ENCODE measurements at regions not wholly inside any gene's neighbourhood (a gene's known extent, or its start where the extent isn't known, plus 50 kb on each side); places are given as distances from the start of the nearest gene placed in this dataset.
"Not testable (repeated sequence)": the region's sequence is repeated elsewhere in the genome, so short reads cannot be mapped to it uniquely, and the experiment has no call there.

- Mint-ChIP-seq H3K36me3 (ENCODE audit: low read depth) (no peaks in the 10 kb centered on the region), H3K4me3 (no peak overlapping the region), H3K27ac (no peak overlapping the region), H3K4me1 (ENCODE audit: low read depth) (no peaks in the 10 kb centered on the region), H3K27me3 (ENCODE audit: insufficient read depth) (no peaks in the 10 kb centered on the region), H3K9me3 (no peaks in the 10 kb centered on the region)
- intact Hi-C loops (cut with micrococcal nuclease) = no loop called here
- DNase-seq (ENCODE audit: low spot score) = no peak
Measured at GRCh38 chr7:46100521-46100920, 179.4 kb upstream of the IGFBP3 start.

- Mint-ChIP-seq H3K4me3 (no peak overlapping the region), H3K27me3 (ENCODE audit: insufficient read depth) (no peaks in the 10 kb centered on the region), H3K27ac (no peak overlapping the region), H3K9me3 (no peaks in the 10 kb centered on the region), H3K4me1 (ENCODE audit: low read depth) (no peaks in the 10 kb centered on the region), H3K36me3 (ENCODE audit: low read depth) (no peaks in the 10 kb centered on the region)
- no peak for DNase-seq (ENCODE audit: low spot score)
- intact Hi-C loops (cut with micrococcal nuclease) = no loop called here
Measured at GRCh38 chr7:46099076-46099475, 178.0 kb upstream of the IGFBP3 start.

- H3K27ac Mint-ChIP-seq = no peak overlapping the region
- H3K27me3 Mint-ChIP-seq (ENCODE audit: insufficient read depth) = no peaks in the 10 kb centered on the region
- intact Hi-C loops (cut with micrococcal nuclease) = no loop called here
- H3K4me1 Mint-ChIP-seq (ENCODE audit: low read depth) = no peaks in the 10 kb centered on the region
- peaks cover 8% of the 10 kb centered on the region for H3K9me3 Mint-ChIP-seq
- no peak for DNase-seq (ENCODE audit: low spot score)
- H3K36me3 Mint-ChIP-seq (ENCODE audit: low read depth) = no peaks in the 10 kb centered on the region
- no peak overlapping the region for H3K4me3 Mint-ChIP-seq
Measured at GRCh38 chr7:46091071-46091470, 170.0 kb upstream of the IGFBP3 start.

- H3K27me3 Mint-ChIP-seq (ENCODE audit: insufficient read depth) = no peaks in the 10 kb centered on the region
- no peak for DNase-seq (ENCODE audit: low spot score)
- no peaks in the 10 kb centered on the region for H3K36me3 Mint-ChIP-seq (ENCODE audit: low read depth)
- peaks cover 8% of the 10 kb centered on the region for H3K9me3 Mint-ChIP-seq
- intact Hi-C loops (cut with micrococcal nuclease) = no loop called here
- H3K4me1 Mint-ChIP-seq (ENCODE audit: low read depth) = no peaks in the 10 kb centered on the region
- H3K27ac Mint-ChIP-seq = no peak overlapping the region
- H3K4me3 Mint-ChIP-seq = no peak overlapping the region
Measured at GRCh38 chr7:46089281-46089680, 168.2 kb upstream of the IGFBP3 start.

GRCh38 chr7:46088486-46088885 is 167.4 kb upstream of the IGFBP3 start:
- H3K4me3 Mint-ChIP-seq; H3K9me3 Mint-ChIP-seq; H3K27me3 Mint-ChIP-seq (ENCODE audit: insufficient read depth); DNase-seq (ENCODE audit: low spot score); H3K36me3 Mint-ChIP-seq (ENCODE audit: low read depth); H3K4me1 Mint-ChIP-seq (ENCODE audit: low read depth); H3K27ac Mint-ChIP-seq; intact Hi-C loops (cut with micrococcal nuclease): not testable (repeated sequence)

- Mint-ChIP-seq H3K27ac (no peak overlapping the region), H3K27me3 (ENCODE audit: insufficient read depth) (no peaks in the 10 kb centered on the region), H3K36me3 (ENCODE audit: low read depth) (no peaks in the 10 kb centered on the region), H3K9me3 (no peaks in the 10 kb centered on the region), H3K4me1 (ENCODE audit: low read depth) (no peaks in the 10 kb centered on the region), H3K4me3 (no peak overlapping the region)
- intact Hi-C loops (cut with micrococcal nuclease) = no loop called here
- no peak for DNase-seq (ENCODE audit: low spot score)
Measured at GRCh38 chr7:46080595-46081159, 159.6 kb upstream of the IGFBP3 start.

GRCh38 chr7:46079421-46079820 is 158.3 kb upstream of the IGFBP3 start:
- Mint-ChIP-seq H3K36me3 (ENCODE audit: low read depth) (no peaks in the 10 kb centered on the region), H3K4me1 (ENCODE audit: low read depth) (no peaks in the 10 kb centered on the region), H3K9me3 (no peaks in the 10 kb centered on the region), H3K27ac (no peak overlapping the region), H3K27me3 (ENCODE audit: insufficient read depth) (no peaks in the 10 kb centered on the region), H3K4me3 (no peak overlapping the region)
- no peak for DNase-seq (ENCODE audit: low spot score)
- intact Hi-C loops (cut with micrococcal nuclease) = no loop called here

- H3K9me3 Mint-ChIP-seq = no peaks in the 10 kb centered on the region
- no peak overlapping the region for H3K4me3 Mint-ChIP-seq
Measured at GRCh38 chr7:46076527-46076926, 155.5 kb upstream of the IGFBP3 start.

GRCh38 chr7:46072722-46073121 is 151.7 kb upstream of the IGFBP3 start:
- intact Hi-C loops (cut with micrococcal nuclease) = no loop called here
- DNase-seq (ENCODE audit: low spot score) = no peak
- H3K4me3 Mint-ChIP-seq = no peak overlapping the region
- H3K27me3 Mint-ChIP-seq (ENCODE audit: insufficient read depth) = no peaks in the 10 kb centered on the region
- H3K4me1 Mint-ChIP-seq (ENCODE audit: low read depth) = no peaks in the 10 kb centered on the region
- H3K36me3 Mint-ChIP-seq (ENCODE audit: low read depth) = no peaks in the 10 kb centered on the region
- H3K27ac Mint-ChIP-seq = no peak overlapping the region
- no peaks in the 10 kb centered on the region for H3K9me3 Mint-ChIP-seq

More at GRCh38 chr7:46076527-46076926, 155.5 kb upstream of the IGFBP3 start:
- no peak for DNase-seq (ENCODE audit: low spot score)
- Mint-ChIP-seq H3K27me3 (ENCODE audit: insufficient read depth) (no peaks in the 10 kb centered on the region), H3K36me3 (ENCODE audit: low read depth) (no peaks in the 10 kb centered on the region), H3K27ac (no peak overlapping the region), H3K4me1 (ENCODE audit: low read depth) (no peaks in the 10 kb centered on the region)
- intact Hi-C loops (cut with micrococcal nuclease) = no loop called here

GRCh38 chr7:46071601-46072000 is 150.5 kb upstream of the IGFBP3 start:
- Mint-ChIP-seq H3K27ac (no peak overlapping the region), H3K4me1 (ENCODE audit: low read depth) (no peaks in the 10 kb centered on the region), H3K4me3 (no peak overlapping the region), H3K36me3 (ENCODE audit: low read depth) (no peaks in the 10 kb centered on the region), H3K27me3 (ENCODE audit: insufficient read depth) (no peaks in the 10 kb centered on the region), H3K9me3 (no peaks in the 10 kb centered on the region)
- intact Hi-C loops (cut with micrococcal nuclease) = no loop called here
- no peak for DNase-seq (ENCODE audit: low spot score)

GRCh38 chr7:46071076-46071475 is 150.0 kb upstream of the IGFBP3 start:
- no peaks in the 10 kb centered on the region for H3K36me3 Mint-ChIP-seq (ENCODE audit: low read depth)

GRCh38 chr7:46068159-46068558 is 147.1 kb upstream of the IGFBP3 start:
- H3K4me1 Mint-ChIP-seq (ENCODE audit: low read depth) = no peaks in the 10 kb centered on the region
- H3K9me3 Mint-ChIP-seq = no peaks in the 10 kb centered on the region
- no peaks in the 10 kb centered on the region for H3K27me3 Mint-ChIP-seq (ENCODE audit: insufficient read depth)
- H3K4me3 Mint-ChIP-seq = no peak overlapping the region
- H3K36me3 Mint-ChIP-seq (ENCODE audit: low read depth) = no peaks in the 10 kb centered on the region
- no peak for DNase-seq (ENCODE audit: low spot score)
- intact Hi-C loops (cut with micrococcal nuclease) = no loop called here
- H3K27ac Mint-ChIP-seq = no peak overlapping the region

More at GRCh38 chr7:46071076-46071475, 150.0 kb upstream of the IGFBP3 start:
- DNase-seq (ENCODE audit: low spot score) = no peak
- intact Hi-C loops (cut with micrococcal nuclease) = no loop called here
- H3K4me3 Mint-ChIP-seq = no peak overlapping the region
- no peaks in the 10 kb centered on the region for H3K27me3 Mint-ChIP-seq (ENCODE audit: insufficient read depth)
- no peak overlapping the region for H3K27ac Mint-ChIP-seq
- no peaks in the 10 kb centered on the region for H3K4me1 Mint-ChIP-seq (ENCODE audit: low read depth)
- no peaks in the 10 kb centered on the region for H3K9me3 Mint-ChIP-seq

- DNase-seq (ENCODE audit: low spot score) = no peak
- intact Hi-C loops (cut with micrococcal nuclease) = no loop called here
- Mint-ChIP-seq H3K9me3 (no peaks in the 10 kb centered on the region), H3K27ac (no peak overlapping the region), H3K27me3 (ENCODE audit: insufficient read depth) (peaks cover 2% of the 10 kb centered on the region), H3K4me3 (no peak overlapping the region), H3K4me1 (ENCODE audit: low read depth) (no peaks in the 10 kb centered on the region), H3K36me3 (ENCODE audit: low read depth) (no peaks in the 10 kb centered on the region)
Measured at GRCh38 chr7:46059308-46060020, 138.4 kb upstream of the IGFBP3 start.
